ENCODE measurements at regions not wholly inside any gene's neighbourhood (a gene's known extent, or its start where the extent isn't known, plus 50 kb on each side); places are given as distances from the start of the nearest gene placed in this dataset.
"Not testable (repeated sequence)": the region's sequence is repeated elsewhere in the genome, so short reads cannot be mapped to it uniquely, and the experiment has no call there.

- H3K27me3 ChIP-seq (replicated peaks; ENCODE audit: insufficient read depth), result no peaks in the 10 kb centered on the region
- WGBS, 2 experiments (ENCODE audit: low coverage in 1 of 2, low lambda C conversion rate in 2 of 2, missing lambda C conversion rate in 2 of 2), result 55% methylated on average over 8 of the region's 8 CpGs
- TF ChIP-seq EZH2phosphoT487 (IDR thresholded peaks at IDR 0.05; ENCODE audit: insufficient read depth, low read depth) (no peak), EZH2 (IDR thresholded peaks at IDR 0.05; ENCODE audit: insufficient read depth, poor library complexity, severe bottlenecking) (no peak)
- H3K9me2 ChIP-seq (ENCODE audit: insufficient read depth), result no peaks in the 10 kb centered on the region
- peaks cover 5% of the 10 kb centered on the region; the same call in 1 of the 2 replicates for H3K36me3 ChIP-seq (ENCODE audit: low read depth)
- H3K4me2 ChIP-seq (ENCODE audit: unreplicated experiment), result no peak overlapping the region
- peak overlapping the region; percentile 34 for H2AFZ ChIP-seq
- H3F3A ChIP-seq (ENCODE audit: insufficient read depth), result no peaks in the 10 kb centered on the region
- H3K4me3 ChIP-seq, result no peak overlapping the region
- H3K79me2 ChIP-seq (ENCODE audit: insufficient read depth), result no peaks in the 10 kb centered on the region
- in situ Hi-C loops (cut with MboI), result no loop called here
- DNase-seq, result no peak
- H4K20me1 ChIP-seq (ENCODE audit: insufficient read depth), result no peaks in the 10 kb centered on the region
- H3K27ac ChIP-seq, result 0 out of 2 replicates have a peak overlapping the region, but pooled peaks have one; percentile 12
- H3K9me3 ChIP-seq (ENCODE audit: low read depth), result no peaks in the 10 kb centered on the region
- no peaks in the 10 kb centered on the region for H3K4me1 ChIP-seq (ENCODE audit: insufficient read depth)
- H3K9ac ChIP-seq, result no peak overlapping the region
Observed at GRCh38 chr20:2223558-2224367, 72.0 kb upstream of the TGM3 start.

- H3K27ac ChIP-seq, result 0 out of 2 replicates have a peak overlapping the region, but pooled peaks have one; percentile 12
- no peaks in the 10 kb centered on the region for H4K20me1 ChIP-seq (ENCODE audit: insufficient read depth)
Observed at GRCh38 chr20:2224368-2224639, 71.5 kb upstream of the TGM3 start.

GRCh38 chr20:2227285-2227684, 68.5 kb upstream of the TGM3 start:
- H3F3A ChIP-seq (ENCODE audit: insufficient read depth), result peaks cover 15% of the 10 kb centered on the region
- H3K9ac ChIP-seq; DNase-seq; H3K9me3 ChIP-seq (ENCODE audit: low read depth); H3K79me2 ChIP-seq (ENCODE audit: insufficient read depth); H3K36me3 ChIP-seq (ENCODE audit: low read depth); H3K27me3 ChIP-seq (replicated peaks; ENCODE audit: insufficient read depth); in situ Hi-C loops (cut with MboI); H3K4me2 ChIP-seq (ENCODE audit: unreplicated experiment); H3K9me2 ChIP-seq (ENCODE audit: insufficient read depth); H3K27ac ChIP-seq; H4K20me1 ChIP-seq (ENCODE audit: insufficient read depth); H2AFZ ChIP-seq; H3K4me3 ChIP-seq: not testable (repeated sequence)
- 96 to 98% methylated on average over 3 of the region's 3 CpGs for WGBS, 2 experiments (ENCODE audit: low coverage in 1 of 2, low lambda C conversion rate in 2 of 2, missing lambda C conversion rate in 2 of 2)
- peaks cover 10% of the 10 kb centered on the region; the same call in 1 of the 2 replicates for H3K4me1 ChIP-seq (ENCODE audit: insufficient read depth)

More at GRCh38 chr20:2224368-2224639, 71.5 kb upstream of the TGM3 start:
- 48 to 59% methylated on average over 3 of the region's 3 CpGs for WGBS, 2 experiments (ENCODE audit: low coverage in 1 of 2, low lambda C conversion rate in 2 of 2, missing lambda C conversion rate in 2 of 2)
- no peaks in the 10 kb centered on the region for H3K79me2 ChIP-seq (ENCODE audit: insufficient read depth)
- H3F3A ChIP-seq (ENCODE audit: insufficient read depth), result no peaks in the 10 kb centered on the region
- H3K36me3 ChIP-seq (ENCODE audit: low read depth), result 0 out of 2 replicates have a peak, but pooled peaks cover under 1% of the 10 kb centered on the region
- H3K4me1 ChIP-seq (ENCODE audit: insufficient read depth), result no peaks in the 10 kb centered on the region
- DNase-seq, result peak; percentile 61
- no peaks in the 10 kb centered on the region for H3K27me3 ChIP-seq (replicated peaks; ENCODE audit: insufficient read depth)
- in situ Hi-C loops (cut with MboI), result no loop called here
- no peak overlapping the region for H3K9ac ChIP-seq
- no peak for TF ChIP-seq EZH2phosphoT487 (IDR thresholded peaks at IDR 0.05; ENCODE audit: insufficient read depth, low read depth)
- no peak for TF ChIP-seq EZH2 (IDR thresholded peaks at IDR 0.05; ENCODE audit: insufficient read depth, poor library complexity, severe bottlenecking)
- no peaks in the 10 kb centered on the region for H3K9me3 ChIP-seq (ENCODE audit: low read depth)
- no peaks in the 10 kb centered on the region for H3K9me2 ChIP-seq (ENCODE audit: insufficient read depth)
- no peak overlapping the region for H3K4me3 ChIP-seq
- H2AFZ ChIP-seq, result peak overlapping the region; percentile 34
- H3K4me2 ChIP-seq (ENCODE audit: unreplicated experiment), result no peak overlapping the region

GRCh38 chr20:2227861-2228260, 67.9 kb upstream of the TGM3 start:
- Histone ChIP-seq H3K9me3 (ENCODE audit: low read depth) (no peaks in the 10 kb centered on the region), H3K4me2 (ENCODE audit: unreplicated experiment) (no peak overlapping the region), H3K9ac (no peak overlapping the region), H4K20me1 (ENCODE audit: insufficient read depth) (no peaks in the 10 kb centered on the region), H3K9me2 (ENCODE audit: insufficient read depth) (no peaks in the 10 kb centered on the region), H3K36me3 (ENCODE audit: low read depth) (no peaks in the 10 kb centered on the region), H3K79me2 (ENCODE audit: insufficient read depth) (no peaks in the 10 kb centered on the region), H2AFZ (no peak overlapping the region), H3K27ac (no peak overlapping the region), H3K4me3 (no peak overlapping the region), H3K27me3 (replicated peaks; ENCODE audit: insufficient read depth) (no peaks in the 10 kb centered on the region), H3K4me1 (ENCODE audit: insufficient read depth) (peaks cover 10% of the 10 kb centered on the region; the same call in 1 of the 2 replicates), H3F3A (ENCODE audit: insufficient read depth) (peaks cover 15% of the 10 kb centered on the region)
- WGBS, 2 experiments (ENCODE audit: low coverage in 1 of 2, low lambda C conversion rate in 2 of 2, missing lambda C conversion rate in 2 of 2), result 98 to 99% methylated on average over 2 of the region's 2 CpGs
- no peak for DNase-seq
- in situ Hi-C loops (cut with MboI), result no loop called here
- no peak for TF ChIP-seq EZH2 (IDR thresholded peaks at IDR 0.05; ENCODE audit: insufficient read depth, poor library complexity, severe bottlenecking)
- no peak for TF ChIP-seq EZH2phosphoT487 (IDR thresholded peaks at IDR 0.05; ENCODE audit: insufficient read depth, low read depth)
